Stomach (tissue), 8 donors: ENCODE measurements at regions not wholly inside any gene's neighbourhood (a gene's known extent, or its start where the extent isn't known, plus 50 kb on each side); places are given as distances from the start of the nearest gene placed in this dataset.

Experiments used
- DNase-seq, 2 donors: peaks; one replicate each; pipeline versions ENCODE4 v3.0.0 to v3.0.0-alpha.2; 2013 to 2019
- H3K27ac ChIP-seq, 5 donors: fragments of 200-600 bp in 4 of 5; sonication (generic) in 4 of 5; one replicate each; pipeline ENCODE4 v1.5.1; 2013 to 2019; ENCODE audit warnings: mild to moderate bottlenecking in 1 of 5, moderate library complexity in 1 of 5
- H3K27me3 ChIP-seq, 3 donors: fragments of 200-600 bp; sonication (generic); one replicate each; pipeline ENCODE4 v1.5.1; 2017 to 2019; ENCODE audit warnings: mixed run types in 1 of 3
- H3K36me3 ChIP-seq, 4 donors: fragments of 200-600 bp; sonication (generic); 1 replicate in 3 of 4; 2 replicates in 1 of 4; pipeline ENCODE4 v1.5.1; 2016 to 2019
- H3K4me1 ChIP-seq, 4 donors: fragments of 200-600 bp; sonication (generic); one replicate each; pipeline ENCODE4 v1.5.1; 2016 to 2019
- H3K4me3 ChIP-seq, 4 donors: fragments of 200-600 bp; sonication (generic) in 3 of 4; one replicate each; pipeline ENCODE4 v1.5.1; 2016 to 2019; ENCODE audit warnings: mild to moderate bottlenecking in 1 of 4
- H3K9me3 ChIP-seq, 4 donors: fragments of 200-600 bp; sonication (generic); one replicate each; pipeline ENCODE4 v1.5.1; 2016 to 2019
- CTCF ChIP-seq, 7 experiments: fragments of 450-650 bp in 4 of 7; fragments of 200-600 bp in 3 of 7; sonication (generic) in 3 of 7; IDR thresholded peaks; one replicate each; pipeline ENCODE4 v1.5.1; 2016 to 2019; ENCODE audit warnings: antibody characterized with exemption in 7 of 7, control low read depth in 2 of 7, mild to moderate bottlenecking in 1 of 7
- EP300 ChIP-seq: sonication (generic); formaldehyde crosslinking; IDR thresholded peaks from one replicate; pipeline ENCODE4 v1.6.1; 2017; ENCODE audit warnings: antibody characterized with exemption
- POLR2A ChIP-seq, 4 donors: fragments of 450-650 bp; IDR thresholded peaks; one replicate each; pipeline ENCODE4 v1.6.1; 2016; ENCODE audit warnings: antibody characterized with exemption in 4 of 4, control low read depth in 2 of 4, mild to moderate bottlenecking in 1 of 4, moderate library complexity in 1 of 4
- POLR2AphosphoS5 ChIP-seq, 3 donors: sonication (generic); formaldehyde crosslinking; IDR thresholded peaks; one replicate each; pipeline ENCODE4 v1.6.1; 2016; ENCODE audit warnings: antibody characterized with exemption in 3 of 3
- WGBS, 5 donors: extraction: QIAGEN DNeasy Blood & Tissue Kit in 3 of 5; methylation state at CpG; one replicate each; pipeline versions ENCODE4 v1.1.5 to v1.1.7; 2013 to 2018; 5-methylcytosine and 5-hydroxymethylcytosine counted together
- intact Hi-C: fragments of 100-400 bp; cut with DNase I; formaldehyde crosslinking; loops from one replicate; pipeline ENCODE4 v1.15.1; 2023; ENCODE audit warnings: low total_unique reads
- donor health status: healthy with polysubstance abuse.
- donor health status: Bipolar disorder and iron deficiency.
- donor health status: healthy.

- H3K36me3 ChIP-seq: no peaks in the 10 kb centered on the region
- DNase-seq: no peak
- no peaks in the 10 kb centered on the region for H3K27me3 ChIP-seq
- H3K4me1 ChIP-seq: no peaks in the 10 kb centered on the region
- H3K4me3 ChIP-seq: no peak overlapping the region
- no peaks in the 10 kb centered on the region for H3K9me3 ChIP-seq
- intact Hi-C loops: no loop called here
- no peak for TF ChIP-seq POLR2AphosphoS5 (IDR thresholded peaks at IDR 0.05)
- H3K27ac ChIP-seq: no peak overlapping the region
These were observed 62.7 kb upstream of the BRINP3 start for GRCh38 chr1:190540366-190540765.

- no peaks in the 10 kb centered on the region for H3K36me3 ChIP-seq
- H3K27ac ChIP-seq: no peak overlapping the region
- no peak for TF ChIP-seq POLR2A (IDR thresholded peaks at IDR 0.05)
- TF ChIP-seq EP300: no peak
- no peak for TF ChIP-seq POLR2AphosphoS5 (IDR thresholded peaks at IDR 0.05)
- no peak for TF ChIP-seq CTCF (IDR thresholded peaks at IDR 0.05)
- H3K27me3 ChIP-seq: no peaks in the 10 kb centered on the region
- H3K4me3 ChIP-seq: no peak overlapping the region
- peaks cover 0 to 10% (median 0%) of the 10 kb centered on the region in 4 donors for H3K9me3 ChIP-seq
- 44 to 61% (median 51%) methylated on average over 1 of the region's 1 CpG for WGBS, 5 donors
- intact Hi-C loops: no loop called here
- no peak for DNase-seq
- H3K4me1 ChIP-seq: no peaks in the 10 kb centered on the region
These were observed 74.0 kb upstream of the BRINP3 start for GRCh38 chr1:190551638-190552037.

- no peak for TF ChIP-seq POLR2A (IDR thresholded peaks at IDR 0.05)
- 74 to 82% (median 78%) methylated on average over 1 of the region's 1 CpG for WGBS, 5 donors
- H3K27ac ChIP-seq: no peak overlapping the region
- H3K4me3 ChIP-seq: no peak overlapping the region
- DNase-seq: no peak
- H3K27me3 ChIP-seq: no peaks in the 10 kb centered on the region
- intact Hi-C loops: no loop called here
- H3K9me3 ChIP-seq: peaks cover 0 to 13% (median 11%) of the 10 kb centered on the region in 4 donors
- H3K36me3 ChIP-seq: no peaks in the 10 kb centered on the region
- no peaks in the 10 kb centered on the region for H3K4me1 ChIP-seq
These were observed 82.6 kb upstream of the BRINP3 start for GRCh38 chr1:190560161-190560681.

- no peak overlapping the region for H3K4me3 ChIP-seq
- DNase-seq: no peak
- TF ChIP-seq POLR2AphosphoS5 (IDR thresholded peaks at IDR 0.05) (no peak), POLR2A (IDR thresholded peaks at IDR 0.05) (no peak), CTCF (IDR thresholded peaks at IDR 0.05) (no peak), EP300 (no peak)
- H3K27me3 ChIP-seq: no peaks in the 10 kb centered on the region
- H3K27ac ChIP-seq: no peak overlapping the region
- no peaks in the 10 kb centered on the region for H3K4me1 ChIP-seq
- WGBS, 5 donors: 82 to 88% (median 83%) methylated on average over 5 to 9 of the region's 9 CpGs
- intact Hi-C loops: no loop called here
- H3K9me3 ChIP-seq: peaks cover 0 to 13% (median 11%) of the 10 kb centered on the region in 4 donors
- no peaks in the 10 kb centered on the region for H3K36me3 ChIP-seq
These were observed 85.6 kb upstream of the BRINP3 start for GRCh38 chr1:190563230-190563629.

- WGBS, 5 donors: 55 to 88% (median 83%) methylated on average over 2 of the region's 2 CpGs
- intact Hi-C loops: no loop called here
- Histone ChIP-seq H3K36me3 (no peaks in the 10 kb centered on the region), H3K9me3 (peaks cover 0 to 13% (median 10%) of the 10 kb centered on the region in 4 donors), H3K27ac (no peak overlapping the region), H3K4me3 (no peak overlapping the region), H3K4me1 (no peaks in the 10 kb centered on the region), H3K27me3 (no peaks in the 10 kb centered on the region)
- no peak for TF ChIP-seq CTCF (IDR thresholded peaks at IDR 0.05)
- TF ChIP-seq EP300: no peak
- TF ChIP-seq POLR2AphosphoS5 (IDR thresholded peaks at IDR 0.05): no peak
- TF ChIP-seq POLR2A (IDR thresholded peaks at IDR 0.05): no peak
- no peak for DNase-seq
These were observed 86.5 kb upstream of the BRINP3 start for GRCh38 chr1:190564117-190564516.
